GM19239 (cell line): ENCODE measurements at regions not wholly inside any gene's neighbourhood (a gene's known extent, or its start where the extent isn't known, plus 50 kb on each side); places are given as distances from the start of the nearest gene placed in this dataset.
A peak's percentile ranks its signal among the peaks of the same experiment; 100 is the strongest.

Experiments
- DNase-seq: peaks from one replicate; pipeline ENCODE4 v3.0.0; 2011; ENCODE audit warnings: low spot score; ENCODE audit not compliant: insufficient read length
- FAIRE-seq: peaks from 2 replicates; lab custom pipeline; 2011; peaks lifted over from hg19 to GRCh38; lab: Jason Lieb, UNC

DNA sequence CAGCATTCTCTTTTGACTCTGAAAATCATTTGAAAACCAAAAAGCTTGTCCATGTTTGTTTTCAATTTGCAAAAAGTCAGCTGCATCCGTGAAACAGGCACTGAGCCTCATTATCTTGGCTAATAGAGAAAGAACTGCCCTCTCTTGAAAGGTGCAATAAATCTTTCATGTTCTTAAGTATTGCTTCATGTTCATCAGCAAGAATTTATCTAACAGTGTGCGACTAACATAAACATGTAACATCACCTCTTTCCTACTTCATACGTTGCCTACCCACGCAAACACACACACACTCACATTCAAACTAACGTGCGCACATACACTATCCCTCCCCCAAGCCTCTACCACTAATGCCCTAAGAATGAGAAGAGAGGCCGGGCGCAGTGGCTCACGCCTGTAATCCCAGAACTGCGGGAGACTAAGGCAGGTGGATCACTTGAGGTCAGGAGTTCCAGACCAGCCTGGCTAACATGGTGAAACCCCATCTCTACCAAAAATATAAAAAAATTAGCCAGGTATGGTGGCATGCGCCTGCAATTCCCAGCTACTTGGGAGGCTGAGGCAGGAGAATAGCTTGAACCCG is 629.7 kb upstream of the ZNF608 start:
- no peak for FAIRE-seq
- DNase-seq: no peak

DNA sequence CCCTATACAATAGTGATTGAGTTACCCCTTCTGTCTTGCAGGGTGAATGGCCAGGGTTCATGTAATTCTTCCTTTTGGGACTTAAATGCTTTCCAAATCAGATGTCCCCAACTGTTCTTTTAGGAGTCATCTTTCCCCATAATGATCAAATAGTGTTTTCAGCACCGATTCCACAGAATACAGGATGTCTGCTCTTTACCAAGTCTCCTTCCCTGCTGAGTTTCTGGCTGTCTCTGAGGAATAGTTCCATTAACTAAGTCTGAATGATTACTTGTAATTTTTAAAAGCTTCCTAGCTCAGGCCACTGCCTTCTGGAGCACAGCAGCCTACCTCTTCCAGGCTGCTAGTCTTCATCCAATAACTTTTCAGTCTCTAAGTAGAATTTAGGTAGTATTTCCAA is 630.7 kb upstream of the ZNF608 start:
- no peak for DNase-seq
- no peak for FAIRE-seq

DNA sequence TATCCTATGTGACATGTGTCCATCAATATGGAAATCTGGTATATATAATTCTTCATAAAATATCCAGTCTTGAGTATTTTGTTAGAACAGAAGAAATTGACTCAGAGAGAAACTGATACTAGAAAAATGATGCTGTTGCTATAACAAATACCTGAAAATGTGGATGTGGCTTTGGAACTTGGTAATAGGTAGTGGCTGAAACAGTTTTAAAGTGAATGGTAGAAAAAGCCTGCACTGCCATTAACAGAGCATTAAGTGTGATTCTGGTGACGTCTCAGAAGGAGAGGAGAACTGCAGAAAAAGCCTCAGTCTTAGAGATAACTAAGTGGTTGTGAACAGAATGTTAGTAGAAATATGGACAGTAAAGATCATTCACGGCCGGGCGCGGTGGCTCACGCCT is 634.9 kb upstream of the ZNF608 start:
- DNase-seq: no peak
- no peak for FAIRE-seq

GRCh38 chr5:125384071-125384470 is 637.6 kb upstream of the ZNF608 start:
- no peak for FAIRE-seq
- no peak for DNase-seq

- no peak for FAIRE-seq
- no peak for DNase-seq
These were observed 643.9 kb upstream of the ZNF608 start for GRCh38 chr5:125390326-125390725.

DNA sequence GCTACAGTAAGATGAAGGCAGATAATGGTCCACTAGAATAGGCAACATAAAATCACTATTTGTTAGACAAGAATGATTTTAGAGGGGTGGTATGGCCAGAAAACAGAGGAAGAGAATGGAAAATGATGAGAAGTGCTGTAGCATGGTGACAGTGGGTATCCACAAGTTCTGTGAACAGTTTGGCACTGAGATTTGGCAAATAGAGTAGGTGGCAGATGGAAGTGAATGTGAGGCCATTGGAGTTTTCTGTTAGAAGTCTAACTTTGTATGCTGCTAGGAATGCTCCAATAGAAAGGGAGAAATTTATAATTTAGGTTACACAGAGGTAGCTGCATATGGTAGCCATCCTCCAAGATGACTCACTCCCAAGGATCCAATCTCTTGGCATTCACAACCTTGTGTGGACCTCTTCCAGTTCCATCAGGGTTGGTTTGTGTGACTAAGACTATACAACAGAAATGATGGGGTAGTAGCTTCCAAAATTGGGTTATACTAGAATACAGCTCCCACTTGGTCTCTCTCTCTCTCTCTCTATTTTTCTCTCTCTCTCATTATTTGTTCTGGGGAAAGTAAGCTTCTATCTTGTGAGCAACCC is 646.9 kb upstream of the ZNF608 start:
- FAIRE-seq: no peak
- DNase-seq: no peak

- DNase-seq: no peak
- no peak for FAIRE-seq
These were observed 648.3 kb upstream of the ZNF608 start for GRCh38 chr5:125394661-125395280.

DNA sequence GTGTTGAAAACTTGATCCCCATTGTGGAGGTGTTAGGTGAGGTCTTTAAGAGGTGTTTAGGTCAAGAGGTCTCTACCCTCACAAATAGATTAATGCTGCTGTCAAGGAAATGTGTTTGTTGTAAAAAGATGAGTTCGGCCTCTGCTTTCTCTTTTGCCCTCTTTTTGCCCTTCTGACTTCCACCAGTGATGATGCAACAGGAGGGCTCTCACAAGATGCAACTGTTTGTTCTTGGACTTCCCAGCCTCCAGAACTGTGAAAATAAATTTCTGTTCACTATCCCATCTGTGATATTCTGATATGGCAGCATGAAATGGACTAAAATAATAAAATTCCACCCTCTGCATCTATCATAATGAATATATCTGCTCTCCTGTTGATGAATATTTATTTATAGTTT is 650.0 kb upstream of the ZNF608 start:
- FAIRE-seq (no peak), DNase-seq (no peak)

GRCh38 chr5:125398466-125398865 is 652.0 kb upstream of the ZNF608 start:
- DNase-seq: no peak
- FAIRE-seq: no peak

GRCh38 chr5:125399885-125400284 is 653.4 kb upstream of the ZNF608 start:
- no peak for FAIRE-seq
- no peak for DNase-seq

DNA sequence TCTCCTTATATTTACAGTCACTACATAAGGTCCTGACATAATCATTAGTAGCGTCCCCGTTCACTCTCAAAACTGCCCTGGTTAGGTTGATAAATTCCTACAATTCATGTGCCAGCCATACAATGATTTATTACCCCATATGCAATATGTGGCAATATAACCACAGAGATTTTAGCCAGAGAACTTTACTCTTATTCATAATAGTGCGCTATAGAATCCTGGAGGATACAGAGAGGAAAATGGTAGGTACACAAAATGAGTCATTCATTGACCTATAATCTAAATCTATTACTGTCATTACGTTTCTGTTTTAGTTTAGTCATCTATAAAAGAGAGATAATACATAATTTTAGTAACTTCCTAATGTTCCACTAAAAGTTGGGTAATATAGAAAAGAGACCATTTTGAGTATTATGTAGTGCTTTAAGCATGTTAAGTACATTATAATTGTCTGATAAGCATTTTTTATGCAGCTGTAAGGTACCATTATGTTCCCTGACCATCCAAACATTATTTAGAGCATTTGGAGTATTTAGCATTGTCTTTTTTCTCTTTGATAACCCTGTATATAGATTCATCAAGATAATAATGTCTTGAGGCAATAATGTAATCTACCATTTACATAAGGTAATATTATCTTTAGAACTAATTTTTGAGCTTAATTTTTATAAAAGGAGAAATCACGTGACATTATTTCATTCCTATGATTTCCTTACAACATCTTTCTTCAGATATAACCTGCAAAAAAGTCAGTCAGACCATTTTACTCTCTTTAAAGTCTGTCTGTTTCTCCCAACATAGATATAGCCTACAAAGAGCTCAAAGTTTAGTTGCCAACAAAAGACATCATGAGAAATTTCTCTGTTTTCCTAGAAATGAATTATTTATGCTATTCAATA is 655.5 kb upstream of the ZNF608 start:
- DNase-seq (no peak), FAIRE-seq (no peak)

DNA sequence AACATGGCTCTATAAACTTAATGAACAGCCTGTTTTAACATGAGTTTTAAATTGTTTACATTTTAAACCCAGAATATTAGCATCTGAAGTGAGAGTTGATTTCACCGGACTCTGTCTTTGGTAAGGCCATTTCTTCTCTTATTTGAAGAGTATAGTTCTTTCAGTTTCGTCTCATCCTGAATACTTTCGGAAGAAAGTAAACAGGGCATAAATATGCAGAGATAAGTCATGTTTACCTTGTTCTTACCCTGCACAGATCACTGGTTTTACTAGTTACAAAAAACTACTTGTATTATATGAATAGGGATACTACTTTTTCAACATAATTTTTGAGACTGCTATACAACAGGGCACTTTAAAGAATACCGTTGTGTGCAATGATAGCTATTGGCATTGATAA is 656.3 kb upstream of the ZNF608 start:
- DNase-seq (no peak), FAIRE-seq (no peak)

- FAIRE-seq: no peak
- DNase-seq: no peak
These were observed 657.6 kb upstream of the ZNF608 start for GRCh38 chr5:125404056-125404455.

GRCh38 chr5:125408448-125409233 is 662.2 kb upstream of the ZNF608 start:
- FAIRE-seq (peak; percentile 63), DNase-seq (no peak)

GRCh38 chr5:125409234-125409860 is 662.9 kb upstream of the ZNF608 start:
- FAIRE-seq (no peak), DNase-seq (no peak)

GRCh38 chr5:125409861-125410536 is 663.6 kb upstream of the ZNF608 start:
- FAIRE-seq (peak; percentile 79), DNase-seq (no peak)

DNA sequence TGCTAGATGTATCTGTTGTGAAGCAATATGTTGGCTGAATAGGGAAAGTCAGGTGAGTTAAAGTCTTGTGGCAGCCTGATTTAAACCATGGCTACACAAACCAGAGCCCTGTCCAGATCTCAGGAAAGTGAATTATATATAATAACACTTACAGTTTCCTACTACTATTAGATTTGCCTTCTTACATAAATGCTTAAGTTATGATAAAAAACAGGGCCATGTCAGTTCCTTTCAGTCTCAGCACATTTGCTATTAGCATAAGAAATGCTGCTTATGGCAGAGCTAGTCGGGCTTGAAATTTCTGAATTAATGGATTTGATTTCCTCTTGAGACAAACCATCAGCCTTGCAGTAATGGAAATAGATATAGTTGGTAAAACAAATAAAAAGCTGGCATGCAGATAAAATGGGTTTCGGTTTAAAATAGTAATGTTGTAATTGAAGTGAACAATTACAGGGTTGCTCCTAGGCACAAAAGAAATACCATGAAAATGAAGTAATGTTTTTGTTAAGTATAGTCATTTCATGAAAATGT is 664.2 kb upstream of the ZNF608 start:
- no peak for FAIRE-seq
- DNase-seq: no peak

DNA sequence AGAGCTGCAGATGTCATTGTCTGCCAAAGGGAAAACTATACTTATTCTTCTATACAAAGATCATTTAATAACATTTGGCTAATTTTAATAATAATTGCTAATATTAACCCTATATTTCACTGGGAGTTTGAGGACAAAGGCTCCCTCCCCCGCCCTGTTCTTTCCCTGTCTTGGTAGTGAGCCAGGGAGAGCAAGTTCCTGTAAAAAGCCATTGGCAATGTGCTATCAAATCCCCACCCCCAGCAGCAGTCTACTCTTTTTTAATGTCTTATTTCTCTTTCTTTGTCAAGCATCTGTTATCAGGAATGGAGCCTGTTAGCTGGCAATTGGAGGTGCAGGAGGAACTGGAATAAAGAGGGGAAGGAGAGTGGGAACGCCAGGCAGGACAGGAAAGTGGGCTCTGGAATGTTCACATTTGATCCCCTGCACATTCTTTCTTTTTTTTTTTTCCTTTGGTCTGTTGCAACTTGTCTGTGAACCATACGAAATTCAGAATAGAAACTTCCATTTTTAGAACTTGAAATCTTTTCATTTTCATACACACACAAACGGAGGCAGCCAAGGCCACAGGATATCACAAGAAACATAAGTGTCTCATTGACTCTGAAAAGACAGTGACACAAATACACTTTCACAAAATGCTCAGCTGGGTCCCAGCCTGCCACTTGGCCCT is 664.8 kb upstream of the ZNF608 start:
- FAIRE-seq (no peak), DNase-seq (no peak)
